Aorta (tissue), 5 donors: ENCODE measurements at regions not wholly inside any gene's neighbourhood (a gene's known extent, or its start where the extent isn't known, plus 50 kb on each side); places are given as distances from the start of the nearest gene placed in this dataset.

Experiments
- ATAC-seq: fragments of 200-7000 bp; cut with Tn5 transposase; one replicate; pipeline ENCODE4 v1.9.1; 2022; ENCODE audit warnings: moderate library complexity; ENCODE audit not compliant: low FRiP score
- DNase-seq, 2 donors: peaks; one replicate each; pipeline ENCODE4 v3.0.0-alpha.2; 2020
- H3K27ac ChIP-seq, 2 donors: one replicate each; pipeline ENCODE4 v1.5.1; 2013; ENCODE audit warnings: low read length in 2 of 2, mild to moderate bottlenecking in 2 of 2, moderate library complexity in 2 of 2, control low read depth in 1 of 2, inconsistent platforms in 1 of 2, low read depth in 1 of 2
- H3K27me3 ChIP-seq, 2 donors: one replicate each; pipeline ENCODE4 v1.6.1; 2013; ENCODE audit warnings: control low read depth in 1 of 2, low read length in 1 of 2, mild to moderate bottlenecking in 1 of 2, moderate library complexity in 1 of 2; ENCODE audit not compliant: insufficient read depth in 2 of 2, control insufficient read depth in 1 of 2
- H3K36me3 ChIP-seq, 2 donors: one replicate each; pipeline ENCODE4 v1.6.1; 2013; ENCODE audit warnings: control low read depth in 1 of 2, low read length in 1 of 2, mild to moderate bottlenecking in 1 of 2; ENCODE audit not compliant: insufficient read depth in 2 of 2, control insufficient read depth in 1 of 2
- H3K4me1 ChIP-seq, 2 donors: one replicate each; pipeline ENCODE4 v1.6.1; 2013; ENCODE audit warnings: low read length in 2 of 2, control low read depth in 1 of 2, mild to moderate bottlenecking in 1 of 2, moderate library complexity in 1 of 2; ENCODE audit not compliant: insufficient read depth in 2 of 2, control insufficient read depth in 1 of 2
- H3K4me3 ChIP-seq, 2 donors: one replicate each; pipeline ENCODE4 v1.5.1; 2013; ENCODE audit warnings: low read length in 2 of 2, control low read depth in 1 of 2, mild to moderate bottlenecking in 1 of 2
- H3K9me3 ChIP-seq: one replicate; pipeline ENCODE4 v1.6.1; 2013; ENCODE audit warnings: mild to moderate bottlenecking, low read length; ENCODE audit not compliant: control insufficient read depth
- WGBS, 2 donors: extraction: QIAGEN DNeasy Blood & Tissue Kit; methylation state at CpG; one replicate each; pipeline ENCODE4 v1.1.7; 2013; 5-methylcytosine and 5-hydroxymethylcytosine counted together
- intact Hi-C, 2 donors: fragments of 100-400 bp; cut with DNase I; formaldehyde crosslinking; loops; one replicate each; pipeline versions ENCODE4 v1.14.2 to v1.15.0; 2022
- donor health status: healthy with polysubstance abuse.
- donor health status: Bipolar disorder and iron deficiency.
- donor health status: DM: no; HTN: no; CAD: no.
- donor health status: DM: no; HTN: no; CAD: no.
- donor health status: DM: yes; HTN: yes; CAD: no.

GRCh38 chr2:9782197-9782719 lies 61.0 kb upstream of the TAF1B start:
- H3K9me3 ChIP-seq = no peaks in the 10 kb centered on the region
- H3K4me3 ChIP-seq = no peak overlapping the region
- ATAC-seq (no peak), DNase-seq (peak in 1 of 2 donors; percentile 43)
- WGBS, 2 donors = 77 to 85% methylated on average over 8 of the region's 8 CpGs
- H3K36me3 ChIP-seq = no peaks in the 10 kb centered on the region
- no peak overlapping the region for H3K27ac ChIP-seq
- H3K27me3 ChIP-seq = no peaks in the 10 kb centered on the region
- no peaks in the 10 kb centered on the region for H3K4me1 ChIP-seq
- intact Hi-C loops = no loop called here

- H3K9me3 ChIP-seq = no peaks in the 10 kb centered on the region
- no peaks in the 10 kb centered on the region for H3K4me1 ChIP-seq
- no peak overlapping the region for H3K27ac ChIP-seq
- H3K27me3 ChIP-seq = no peaks in the 10 kb centered on the region
- ATAC-seq = no peak
- 92 to 97% methylated on average over 10 of the region's 10 CpGs for WGBS, 2 donors
- intact Hi-C loops = no loop called here
- H3K4me3 ChIP-seq = no peak overlapping the region
- no peaks in the 10 kb centered on the region for H3K36me3 ChIP-seq
- no peak for DNase-seq
Measured at GRCh38 chr2:9789371-9789770, 53.9 kb upstream of the TAF1B start.

GRCh38 chr2:9790702-9791225 lies 52.5 kb upstream of the TAF1B start:
- H3K27me3 ChIP-seq = no peaks in the 10 kb centered on the region
- WGBS, 2 donors = 92 to 96% methylated on average over 8 of the region's 8 CpGs
- no peaks in the 10 kb centered on the region for H3K9me3 ChIP-seq
- no peaks in the 10 kb centered on the region for H3K4me1 ChIP-seq
- no peak overlapping the region for H3K4me3 ChIP-seq
- ATAC-seq = no peak
- DNase-seq = no peak
- H3K27ac ChIP-seq = no peak overlapping the region
- intact Hi-C loops = no loop called here
- no peaks in the 10 kb centered on the region for H3K36me3 ChIP-seq

- DNase-seq (no peak), ATAC-seq (no peak)
- Histone ChIP-seq H3K9me3 (no peaks in the 10 kb centered on the region), H3K27me3 (no peaks in the 10 kb centered on the region), H3K36me3 (no peaks in the 10 kb centered on the region), H3K4me3 (no peak overlapping the region), H3K4me1 (no peaks in the 10 kb centered on the region), H3K27ac (no peak overlapping the region)
- intact Hi-C loops = no loop called here
- 67 to 75% methylated on average over 4 of the region's 4 CpGs for WGBS, 2 donors
Measured at GRCh38 chr2:9791711-9792110, 51.6 kb upstream of the TAF1B start.

- Histone ChIP-seq H3K27me3 (no peaks in the 10 kb centered on the region), H3K4me1 (no peaks in the 10 kb centered on the region), H3K9me3 (no peaks in the 10 kb centered on the region), H3K27ac (no peak overlapping the region), H3K36me3 (no peaks in the 10 kb centered on the region), H3K4me3 (no peak overlapping the region)
- DNase-seq (peak in 1 of 2 donors; percentile 26), ATAC-seq (no peak)
- WGBS, 2 donors = 82 to 86% methylated on average over 13 of the region's 13 CpGs
- intact Hi-C loops = no loop called here
Measured at GRCh38 chr2:9793156-9793917, 49.9 kb upstream of the TAF1B start.
